ENCODE measurements at regions not wholly inside any gene's neighbourhood (a gene's known extent, or its start where the extent isn't known, plus 50 kb on each side); places are given as distances from the start of the nearest gene placed in this dataset.

- Histone ChIP-seq H3K9ac (ENCODE audit: control insufficient read depth, insufficient read depth, low read length) (no peak overlapping the region), H3K4me3 (no peak overlapping the region), H3K4me2 (ENCODE audit: control insufficient read depth, insufficient read depth) (no peak overlapping the region), H3K79me2 (ENCODE audit: control insufficient read depth, insufficient read depth, low read length) (no peaks in the 10 kb centered on the region), H2AFZ (ENCODE audit: control insufficient read depth, low read depth, low read length) (no peak overlapping the region), H3K27ac (ENCODE audit: control insufficient read depth, insufficient read depth) (no peak overlapping the region), H3K9me3 (replicated peaks; ENCODE audit: control insufficient read depth, insufficient read depth, low read length) (no peaks in the 10 kb centered on the region; the same call in 2 of the 3 replicates), H3K36me3 (ENCODE audit: control insufficient read depth in 2 of 2, insufficient read depth in 2 of 2, low read length in 1 of 2) (no peaks in the 10 kb centered on the region), H3K27me3 (replicated peaks in 1 of 2; ENCODE audit: control insufficient read depth in 2 of 2, insufficient read depth in 2 of 2, low read length in 1 of 2) (no peaks in the 10 kb centered on the region), H3K4me1 (ENCODE audit: control insufficient read depth, insufficient read depth, low read length) (no peaks in the 10 kb centered on the region), H4K20me1 (ENCODE audit: control insufficient read depth, insufficient read depth) (no peaks in the 10 kb centered on the region)
- ChIA-PET RAD21 (ENCODE audit: unreplicated experiment) (no interaction called here), POLR2A (no interaction called here), SMC1A (ENCODE audit: uncharacterized antibody, unreplicated experiment) (no interaction called here), CTCF (no interaction called here)
- ATAC-seq (no peak), DNase-seq (ENCODE audit: low read depth, low spot score) (no peak), FAIRE-seq (no peak)
- in situ Hi-C loops (cut with MboI) = no loop called here
- 13% methylated on average over 3 of the region's 3 CpGs for WGBS (ENCODE audit: insufficient coverage, insufficient replicate concordance, low lambda C conversion rate, missing lambda C conversion rate)
- intact Hi-C loops (cut with micrococcal nuclease; ENCODE audit: unreplicated experiment) = no loop called here
- no TSS peak for BruUV-seq (replicated peaks)
- TF ChIP-seq BCL11A (IDR thresholded peaks at IDR 0.05; ENCODE audit: low read depth, low read length) (no peak), GATAD2B (conservative IDR thresholded peaks at IDR 0.05; ENCODE audit: low read depth) (no peak), FOS (IDR thresholded peaks at IDR 0.05; ENCODE audit: borderline replicate concordance, extremely low read depth, insufficient read length) (no peak), USF1 (IDR thresholded peaks at IDR 0.05; ENCODE audit: borderline replicate concordance, extremely low read length, insufficient read depth, low read depth, low read length) (no peak), PML (IDR thresholded peaks at IDR 0.05; ENCODE audit: low read length) (no peak), YBX1 (IDR thresholded peaks at IDR 0.05) (no peak), SKIL (IDR thresholded peaks at IDR 0.05; ENCODE audit: low read depth, poor library complexity, severe bottlenecking) (no peak), YY1 (IDR thresholded peaks at IDR 0.05; ENCODE audit: low read depth, low read length) (no peak), ZNF274 (IDR thresholded peaks at IDR 0.05; ENCODE audit: insufficient read depth, insufficient read length) (no peak), IRF3 (IDR thresholded peaks at IDR 0.05) (no peak), IRF5 (IDR thresholded peaks at IDR 0.05; ENCODE audit: borderline replicate concordance) (no peak)
Measured at GRCh38 chr19:27889156-27889555, 1323.8 kb downstream of the UQCRFS1 start.
